ENCODE measurements at regions not wholly inside any gene's neighbourhood (a gene's known extent, or its start where the extent isn't known, plus 50 kb on each side); places are given as distances from the start of the nearest gene placed in this dataset.
"Not testable (repeated sequence)": the region's sequence is repeated elsewhere in the genome, so short reads cannot be mapped to it uniquely, and the experiment has no call there.

DNA sequence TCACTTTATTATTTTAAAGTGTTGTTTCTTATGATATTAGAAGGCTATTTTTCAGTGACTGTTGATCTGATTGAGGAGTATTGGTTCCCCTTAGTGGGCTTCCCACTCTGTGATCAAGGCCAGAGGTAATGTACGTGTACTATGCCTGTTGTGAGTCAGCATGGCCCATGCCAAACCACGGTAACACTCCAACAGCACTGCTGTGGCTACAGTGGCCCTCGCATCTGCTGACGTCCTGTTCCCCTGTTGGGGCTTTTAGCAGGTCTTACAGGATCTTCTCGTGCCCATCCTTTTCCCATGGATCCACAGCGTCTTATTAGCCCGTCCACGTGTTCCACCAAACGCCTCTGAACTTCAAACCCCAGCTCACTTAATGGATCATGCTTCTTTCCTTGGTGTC, 964.6 kb upstream of the CELF2 start:
- H3K27me3 ChIP-seq (replicated peaks; ENCODE audit: insufficient read depth), result no peaks in the 10 kb centered on the region
- intact Hi-C loops (cut with DNase I), result no loop called here
- no peak for DNase-seq (ENCODE audit: low spot score)
- 85% methylated on average over 9 of the region's 9 CpGs for WGBS
- H3K27ac ChIP-seq, result no peak overlapping the region
- no peaks in the 10 kb centered on the region for H3K4me1 ChIP-seq (replicated peaks)
- H3K4me3 ChIP-seq, result no peak overlapping the region
- TF ChIP-seq, protein P1, sequence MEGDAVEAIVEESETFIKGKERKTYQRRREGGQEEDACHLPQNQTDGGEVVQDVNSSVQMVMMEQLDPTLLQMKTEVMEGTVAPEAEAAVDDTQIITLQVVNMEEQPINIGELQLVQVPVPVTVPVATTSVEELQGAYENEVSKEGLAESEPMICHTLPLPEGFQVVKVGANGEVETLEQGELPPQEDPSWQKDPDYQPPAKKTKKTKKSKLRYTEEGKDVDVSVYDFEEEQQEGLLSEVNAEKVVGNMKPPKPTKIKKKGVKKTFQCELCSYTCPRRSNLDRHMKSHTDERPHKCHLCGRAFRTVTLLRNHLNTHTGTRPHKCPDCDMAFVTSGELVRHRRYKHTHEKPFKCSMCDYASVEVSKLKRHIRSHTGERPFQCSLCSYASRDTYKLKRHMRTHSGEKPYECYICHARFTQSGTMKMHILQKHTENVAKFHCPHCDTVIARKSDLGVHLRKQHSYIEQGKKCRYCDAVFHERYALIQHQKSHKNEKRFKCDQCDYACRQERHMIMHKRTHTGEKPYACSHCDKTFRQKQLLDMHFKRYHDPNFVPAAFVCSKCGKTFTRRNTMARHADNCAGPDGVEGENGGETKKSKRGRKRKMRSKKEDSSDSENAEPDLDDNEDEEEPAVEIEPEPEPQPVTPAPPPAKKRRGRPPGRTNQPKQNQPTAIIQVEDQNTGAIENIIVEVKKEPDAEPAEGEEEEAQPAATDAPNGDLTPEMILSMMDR (IDR thresholded peaks at IDR 0.05), result no peak
- no peak for TF ChIP-seq POLR2A (IDR thresholded peaks at IDR 0.05)
- TF ChIP-seq POLR2AphosphoS5 (IDR thresholded peaks at IDR 0.05), result no peak
- no peaks in the 10 kb centered on the region for H3K9me3 ChIP-seq
- no peaks in the 10 kb centered on the region for H3K36me3 ChIP-seq

GRCh38 chr10:10054466-10054865, 963.2 kb upstream of the CELF2 start:
- H3K27me3 ChIP-seq (replicated peaks; ENCODE audit: insufficient read depth), result no peaks in the 10 kb centered on the region
- intact Hi-C loops (cut with DNase I), result no loop called here
- H3K36me3 ChIP-seq, result no peaks in the 10 kb centered on the region
- TF ChIP-seq POLR2A (IDR thresholded peaks at IDR 0.05), result no peak
- TF ChIP-seq POLR2AphosphoS5 (IDR thresholded peaks at IDR 0.05), result no peak
- TF ChIP-seq, protein P1 (IDR thresholded peaks at IDR 0.05), result no peak
- no peak overlapping the region for H3K27ac ChIP-seq
- H3K4me1 ChIP-seq (replicated peaks), result no peaks in the 10 kb centered on the region
- H3K9me3 ChIP-seq, result no peaks in the 10 kb centered on the region
- WGBS, result 71% methylated on average over 7 of the region's 7 CpGs
- no peak for DNase-seq (ENCODE audit: low spot score)
- no peak overlapping the region for H3K4me3 ChIP-seq

DNA sequence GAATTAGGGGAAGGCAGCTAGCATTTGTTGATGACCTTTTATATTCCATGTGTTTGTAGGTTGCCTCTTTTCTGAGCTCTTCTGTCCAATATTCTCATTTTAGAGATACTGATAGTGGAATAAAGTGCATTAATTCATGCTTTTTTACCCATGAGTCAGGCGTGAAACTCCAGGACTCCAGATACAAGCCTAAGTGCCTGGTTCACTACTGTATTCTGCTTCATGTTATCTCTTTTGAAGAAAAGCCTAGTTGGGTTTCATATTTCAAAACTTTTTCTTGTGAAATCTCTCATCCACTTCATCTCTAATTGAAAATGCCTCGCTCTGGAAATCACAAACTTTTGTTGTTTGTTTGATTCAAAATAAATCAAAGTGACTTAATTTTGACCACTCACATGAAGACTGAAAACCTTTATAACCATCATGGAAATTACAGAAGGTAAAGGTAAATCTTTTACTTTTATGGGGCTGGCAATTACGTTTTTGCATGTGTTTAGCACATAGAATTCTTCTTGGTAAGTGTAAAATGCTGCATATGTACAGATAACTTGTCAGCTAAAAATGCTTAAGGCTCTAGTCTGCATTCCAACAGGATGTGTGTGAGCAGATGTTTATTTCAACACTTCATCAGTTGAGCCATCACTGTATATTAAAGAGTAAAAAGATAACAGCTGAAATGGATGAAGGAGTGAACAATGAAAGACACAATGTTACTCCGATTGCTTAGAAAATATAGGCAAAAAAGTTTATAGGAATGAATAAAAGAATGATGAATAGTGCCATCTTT, 961.8 kb upstream of the CELF2 start:
- no peaks in the 10 kb centered on the region for H3K36me3 ChIP-seq
- H3K27me3 ChIP-seq (replicated peaks; ENCODE audit: insufficient read depth), result no peaks in the 10 kb centered on the region
- no peak for DNase-seq (ENCODE audit: low spot score)
- no peak overlapping the region for H3K27ac ChIP-seq
- no peaks in the 10 kb centered on the region for H3K4me1 ChIP-seq (replicated peaks)
- no peak overlapping the region for H3K4me3 ChIP-seq
- intact Hi-C loops (cut with DNase I), result no loop called here
- WGBS, result 61% methylated on average over 4 of the region's 4 CpGs
- no peak for TF ChIP-seq POLR2AphosphoS5 (IDR thresholded peaks at IDR 0.05)
- TF ChIP-seq POLR2A (IDR thresholded peaks at IDR 0.05), result no peak
- TF ChIP-seq, protein P1 (IDR thresholded peaks at IDR 0.05), result no peak
- no peaks in the 10 kb centered on the region for H3K9me3 ChIP-seq

DNA sequence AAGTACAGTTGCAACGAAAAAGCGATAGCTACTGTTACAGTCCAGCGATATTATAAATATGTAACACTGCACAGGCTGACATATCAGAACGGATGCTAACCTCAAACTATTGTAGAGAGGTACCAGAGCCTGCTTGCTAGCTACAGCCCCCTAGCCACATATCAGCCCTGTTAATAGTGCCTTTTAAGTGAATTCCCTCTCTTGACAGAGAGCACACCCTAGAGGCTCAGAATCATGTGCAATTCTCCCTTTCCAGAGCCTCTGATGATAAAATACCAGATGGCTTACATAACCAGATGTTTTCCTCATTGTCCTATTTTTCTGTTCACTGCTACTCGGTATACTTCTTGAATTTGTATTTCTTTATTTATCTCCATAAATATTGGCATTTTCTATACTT, 960.7 kb upstream of the CELF2 start:
- TF ChIP-seq, protein P1 (IDR thresholded peaks at IDR 0.05), result no peak
- TF ChIP-seq POLR2AphosphoS5 (IDR thresholded peaks at IDR 0.05) (no peak), POLR2A (IDR thresholded peaks at IDR 0.05) (no peak)
- Histone ChIP-seq H3K27me3 (replicated peaks; ENCODE audit: insufficient read depth) (no peaks in the 10 kb centered on the region), H3K4me3 (no peak overlapping the region), H3K9me3 (no peaks in the 10 kb centered on the region), H3K36me3 (no peaks in the 10 kb centered on the region), H3K4me1 (replicated peaks) (no peaks in the 10 kb centered on the region), H3K27ac (no peak overlapping the region)
- DNase-seq (ENCODE audit: low spot score), result no peak
- 75% methylated on average over 5 of the region's 5 CpGs for WGBS
- intact Hi-C loops (cut with DNase I), result no loop called here

DNA sequence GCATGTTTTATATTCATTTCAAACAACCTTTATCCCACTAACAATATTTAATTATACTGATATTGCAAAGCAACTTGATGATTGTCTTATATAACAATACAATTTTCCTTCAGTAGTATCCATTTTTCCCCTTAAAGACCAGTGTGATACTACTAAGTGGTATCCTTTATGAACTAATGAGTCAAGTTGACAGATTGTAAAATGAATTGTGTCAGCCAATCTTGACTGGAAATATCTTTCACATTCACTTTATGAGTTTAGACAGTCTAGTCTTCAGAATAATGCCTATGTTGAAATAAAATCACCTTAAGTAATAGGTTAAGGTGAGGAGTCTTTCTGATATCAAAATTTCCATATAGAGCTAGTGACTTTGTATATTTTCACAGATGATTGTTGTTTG, 950.0 kb upstream of the CELF2 start:
- Histone ChIP-seq H3K4me3 (no peak overlapping the region), H3K9me3 (no peaks in the 10 kb centered on the region), H3K27ac (no peak overlapping the region), H3K36me3 (no peaks in the 10 kb centered on the region), H3K4me1 (replicated peaks) (no peaks in the 10 kb centered on the region), H3K27me3 (replicated peaks; ENCODE audit: insufficient read depth) (no peaks in the 10 kb centered on the region)
- no peak for DNase-seq (ENCODE audit: low spot score)
- intact Hi-C loops (cut with DNase I), result no loop called here
- TF ChIP-seq POLR2AphosphoS5 (IDR thresholded peaks at IDR 0.05), result no peak

DNA sequence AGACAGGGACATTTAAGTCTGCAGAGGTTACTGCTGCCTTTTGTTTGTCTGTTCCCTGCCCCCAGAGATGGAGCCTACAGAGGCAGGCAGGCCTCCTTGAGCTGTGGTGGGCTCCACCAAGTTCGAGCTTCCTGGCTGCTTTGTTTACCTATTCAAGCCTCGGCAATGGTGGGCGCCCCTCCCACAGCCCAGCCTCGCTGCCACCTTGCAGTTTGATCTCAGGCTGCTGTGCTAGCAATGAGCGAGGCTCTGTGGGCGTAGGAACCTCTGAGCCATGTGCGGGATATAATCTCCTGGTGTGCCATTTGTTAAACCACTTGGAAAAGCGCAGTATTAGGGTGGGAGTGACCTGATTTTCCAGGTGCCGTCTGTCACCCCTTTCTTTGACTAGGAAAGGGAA, 942.8 kb upstream of the CELF2 start:
- H3K27ac ChIP-seq; DNase-seq (ENCODE audit: low spot score); H3K4me1 ChIP-seq (replicated peaks); H3K36me3 ChIP-seq; H3K9me3 ChIP-seq; H3K27me3 ChIP-seq (replicated peaks; ENCODE audit: insufficient read depth); intact Hi-C loops (cut with DNase I); H3K4me3 ChIP-seq: not testable (repeated sequence)
- 94% methylated on average over 9 of the region's 9 CpGs for WGBS
